ENCODE measurements at regions not wholly inside any gene's neighbourhood (a gene's known extent, or its start where the extent isn't known, plus 50 kb on each side); places are given as distances from the start of the nearest gene placed in this dataset.
A peak's percentile ranks its signal among the peaks of the same experiment; 100 is the strongest.

DNA sequence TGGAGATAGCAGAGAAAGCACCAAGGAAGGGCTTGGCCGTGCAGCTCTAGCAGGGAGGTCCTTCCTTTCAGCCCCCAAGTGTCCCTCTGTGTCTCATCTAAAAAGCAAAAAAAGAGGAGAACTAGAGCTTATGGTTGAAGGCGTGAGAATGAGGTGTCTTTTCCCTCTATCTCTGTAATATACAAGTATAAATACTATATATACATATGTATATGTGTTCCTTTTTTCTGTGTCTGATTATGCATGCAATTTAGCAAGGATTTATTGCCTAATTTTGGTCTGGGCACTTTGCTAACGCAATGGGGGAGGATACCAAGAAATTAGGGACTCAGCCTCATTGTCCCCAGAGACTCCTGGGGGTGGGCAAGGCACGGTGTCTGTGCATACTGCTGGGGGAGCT lies 90.2 kb upstream of the CCL2 start:
- Histone ChIP-seq H3K4me3 (no peak overlapping the region), H3K9me3 (no peaks in the 10 kb centered on the region), H3K36me3 (no peaks in the 10 kb centered on the region), H3K4me1 (no peaks in the 10 kb centered on the region), H3K27me3 (no peaks in the 10 kb centered on the region), H3K27ac (no peak overlapping the region)
- DNase-seq = no peak
- TF ChIP-seq CTCF (IDR thresholded peaks at IDR 0.05) (no peak), POLR2A (IDR thresholded peaks at IDR 0.05) (no peak)

GRCh38 chr17:34166352-34166751 lies 88.7 kb upstream of the CCL2 start:
- DNase-seq = no peak
- H3K4me1 ChIP-seq = no peaks in the 10 kb centered on the region
- no peaks in the 10 kb centered on the region for H3K27me3 ChIP-seq
- H3K36me3 ChIP-seq = no peaks in the 10 kb centered on the region
- H3K4me3 ChIP-seq = no peak overlapping the region
- TF ChIP-seq POLR2A (IDR thresholded peaks at IDR 0.05) = no peak
- no peak for TF ChIP-seq CTCF (IDR thresholded peaks at IDR 0.05)
- H3K27ac ChIP-seq = no peak overlapping the region
- H3K9me3 ChIP-seq = no peaks in the 10 kb centered on the region

GRCh38 chr17:34167354-34167753 lies 87.7 kb upstream of the CCL2 start:
- TF ChIP-seq POLR2A (IDR thresholded peaks at IDR 0.05) (no peak), CTCF (IDR thresholded peaks at IDR 0.05) (no peak)
- no peak for DNase-seq

DNA sequence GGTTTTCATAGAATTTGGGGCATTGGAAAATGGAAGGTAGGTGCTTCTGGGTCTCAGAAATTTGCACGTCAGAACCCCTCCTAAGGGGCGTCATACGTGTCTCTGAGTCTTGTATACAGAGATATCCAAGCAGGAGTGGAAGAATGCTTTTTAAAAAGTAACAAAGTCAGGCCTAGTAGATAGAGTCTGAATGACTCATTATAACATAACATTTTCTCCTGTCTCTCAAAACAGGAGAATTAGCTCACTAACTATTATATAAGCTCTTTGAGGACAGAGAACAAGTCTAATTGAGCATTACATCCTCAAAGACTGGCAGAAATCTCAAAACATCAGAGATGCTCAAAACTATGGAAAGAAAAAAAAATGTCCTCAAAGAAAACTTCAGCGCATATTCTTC lies 86.1 kb upstream of the CCL2 start:
- H3K4me1 ChIP-seq = no peaks in the 10 kb centered on the region
- H3K9me3 ChIP-seq = no peaks in the 10 kb centered on the region
- no peak overlapping the region for H3K27ac ChIP-seq
- no peak overlapping the region for H3K4me3 ChIP-seq
- H3K27me3 ChIP-seq = no peaks in the 10 kb centered on the region
- no peaks in the 10 kb centered on the region for H3K36me3 ChIP-seq
- TF ChIP-seq POLR2A (IDR thresholded peaks at IDR 0.05) = no peak
- no peak for DNase-seq

More at GRCh38 chr17:34167354-34167753, 87.7 kb upstream of the CCL2 start:
- Histone ChIP-seq H3K27me3 (no peaks in the 10 kb centered on the region), H3K4me3 (no peak overlapping the region), H3K4me1 (no peaks in the 10 kb centered on the region), H3K36me3 (no peaks in the 10 kb centered on the region), H3K27ac (no peak overlapping the region), H3K9me3 (no peaks in the 10 kb centered on the region)

- Histone ChIP-seq H3K36me3 (no peaks in the 10 kb centered on the region), H3K4me3 (no peak overlapping the region), H3K27me3 (no peaks in the 10 kb centered on the region), H3K27ac (no peak overlapping the region), H3K9me3 (no peaks in the 10 kb centered on the region), H3K4me1 (no peaks in the 10 kb centered on the region)
- DNase-seq = no peak
- TF ChIP-seq POLR2A (IDR thresholded peaks at IDR 0.05) (no peak), CTCF (IDR thresholded peaks at IDR 0.05) (no peak)
Measured at GRCh38 chr17:34169496-34169895, 85.6 kb upstream of the CCL2 start.

DNA sequence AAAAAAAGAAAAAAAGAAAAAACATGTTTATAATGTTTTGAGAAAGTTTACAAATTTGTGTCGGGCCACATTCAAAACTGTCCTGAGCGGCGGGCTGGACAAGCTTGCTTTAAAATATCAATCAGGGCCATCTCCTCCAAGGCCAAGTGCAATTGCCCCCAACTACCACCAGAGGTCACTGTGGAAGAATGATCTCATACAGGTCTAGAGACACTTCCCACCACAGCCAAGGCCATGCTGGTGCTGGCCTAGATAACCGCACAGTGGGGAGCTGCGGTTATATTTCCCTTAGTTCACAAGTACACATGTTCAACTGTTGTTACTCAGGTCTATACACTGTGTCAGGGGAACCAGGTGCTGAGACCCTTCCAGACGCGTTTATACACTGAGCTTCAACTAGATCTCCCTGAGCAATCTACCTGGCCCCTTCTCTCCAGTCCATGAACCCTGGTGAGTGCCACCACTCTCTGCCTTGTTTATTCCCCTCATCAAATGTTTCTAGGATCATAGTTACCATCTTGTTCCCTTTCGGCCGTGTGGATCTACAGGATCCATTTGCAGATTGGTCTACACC lies 83.8 kb upstream of the CCL2 start:
- no peaks in the 10 kb centered on the region for H3K36me3 ChIP-seq
- DNase-seq = peak in 2 of 3 donors; percentile 48 to 82
- no peaks in the 10 kb centered on the region for H3K27me3 ChIP-seq
- no peak overlapping the region for H3K27ac ChIP-seq
- H3K9me3 ChIP-seq = no peaks in the 10 kb centered on the region
- H3K4me3 ChIP-seq = no peak overlapping the region
- H3K4me1 ChIP-seq = no peaks in the 10 kb centered on the region
- TF ChIP-seq CTCF (IDR thresholded peaks at IDR 0.05) (peak; percentile 58 to 84 (median 64)), POLR2A (IDR thresholded peaks at IDR 0.05) (no peak)

Measured in Peyer's patch (tissue), 4 donors.